HFF-Myc (cell line): ENCODE measurements at regions not wholly inside any gene's neighbourhood (a gene's known extent, or its start where the extent isn't known, plus 50 kb on each side); places are given as distances from the start of the nearest gene placed in this dataset.

ENCODE experiments used
- DNase-seq: peaks from one replicate; pipeline ENCODE4 v3.0.0-alpha.2; 2011; ENCODE audit warnings: low read depth; ENCODE audit errors: extremely low read depth
- H3K4me3 ChIP-seq: replicated peaks from 2 replicates; pipeline ENCODE4 v1.5.1; 2011; ENCODE audit warnings: low read depth, mild to moderate bottlenecking, control low read depth, low read length
- CTCF ChIP-seq: IDR thresholded peaks from 2 replicates; pipeline ENCODE4 v1.5.1; 2012; ENCODE audit warnings: mild to moderate bottlenecking, low read depth, low read length, control low read depth; ENCODE audit errors: missing control alignments

DNA sequence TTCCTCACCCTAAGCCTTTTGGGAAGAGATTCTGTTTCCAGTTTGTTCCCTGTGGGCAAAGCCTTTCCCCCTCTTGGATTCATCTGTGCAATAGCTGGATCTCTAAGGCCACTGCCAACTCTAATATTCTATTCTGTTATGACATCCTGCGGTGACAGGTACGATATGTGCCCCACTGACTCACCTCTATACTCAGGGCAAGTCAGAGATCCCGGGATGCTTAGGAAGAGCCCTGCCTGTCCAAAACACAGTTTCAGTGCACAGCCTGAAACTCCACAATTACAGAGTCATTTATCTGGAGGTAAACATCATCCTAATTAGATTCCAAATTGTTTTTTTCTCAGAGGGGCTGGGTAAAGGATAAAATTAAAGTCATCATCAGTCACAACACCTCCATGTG lies 190.2 kb downstream of the TFCP2L1 start:
- DNase-seq, result no peak
- H3K4me3 ChIP-seq, result no peak overlapping the region
- TF ChIP-seq CTCF, result no peak

DNA sequence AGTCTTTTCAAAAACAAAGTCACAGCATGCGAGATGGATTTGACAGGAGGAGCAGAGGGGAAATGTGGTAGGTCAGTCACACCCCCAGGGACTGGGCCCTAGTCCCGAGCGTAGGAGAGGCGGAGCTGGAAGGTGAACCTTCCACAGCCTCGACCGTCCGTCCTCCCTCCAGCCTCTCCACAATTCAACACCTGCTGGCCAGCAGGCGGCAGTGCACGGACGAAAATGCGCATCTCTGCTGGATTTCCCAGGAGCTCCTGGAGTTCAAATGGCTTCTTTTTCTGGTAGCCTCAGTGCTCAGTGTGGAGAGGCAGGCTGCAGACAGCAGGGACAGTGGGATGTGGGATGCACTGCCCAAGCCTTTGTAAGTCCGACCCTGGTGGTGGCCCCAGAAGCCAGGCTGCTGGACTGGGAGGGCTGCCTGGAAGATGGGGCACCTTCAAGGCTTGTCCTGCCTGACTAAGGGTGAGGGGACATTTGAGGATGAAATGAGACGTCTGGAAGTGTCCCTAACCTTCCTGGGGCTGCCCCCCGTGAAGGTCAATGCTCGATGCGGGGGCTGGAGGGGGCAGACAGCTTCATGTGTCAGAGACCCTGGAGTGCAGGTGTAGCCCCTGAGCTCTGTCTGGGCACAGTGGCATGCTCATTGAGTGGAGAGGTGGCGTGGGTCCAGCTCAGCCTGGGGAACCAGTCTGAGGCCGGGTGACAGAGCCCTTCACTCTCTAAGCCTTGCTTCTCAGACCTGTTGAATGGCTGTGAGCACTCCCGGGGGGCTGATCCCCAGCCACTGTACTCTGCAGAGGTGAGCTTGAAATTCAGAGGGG lies 189.5 kb downstream of the TFCP2L1 start:
- no peak overlapping the region for H3K4me3 ChIP-seq
- peak; percentile 80 for TF ChIP-seq CTCF
- no peak for DNase-seq

DNA sequence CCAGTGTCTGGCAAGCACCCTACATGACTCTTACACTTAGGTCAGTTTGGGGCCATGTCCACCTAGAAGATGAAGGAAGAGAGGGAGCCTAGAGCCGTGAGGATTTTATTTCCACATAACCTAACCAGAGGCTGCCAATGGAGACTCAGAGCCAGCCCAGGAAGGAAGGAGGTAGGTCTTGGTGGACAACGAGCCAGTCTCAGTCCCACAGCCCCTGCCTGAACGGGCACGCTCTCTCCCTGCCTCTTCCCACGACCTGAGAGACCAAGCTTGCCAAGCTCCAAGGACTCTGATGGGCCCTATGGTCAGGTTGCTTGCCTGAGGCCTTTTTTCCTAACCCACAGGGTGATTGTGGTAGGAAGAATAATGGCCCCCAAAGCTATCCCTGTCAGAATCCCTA lies 188.4 kb downstream of the TFCP2L1 start:
- TF ChIP-seq CTCF, result no peak
- H3K4me3 ChIP-seq, result no peak overlapping the region
- DNase-seq, result no peak

GRCh38 chr2:121098556-121098955 lies 186.4 kb downstream of the TFCP2L1 start:
- TF ChIP-seq CTCF, result no peak
- no peak for DNase-seq
- no peak overlapping the region for H3K4me3 ChIP-seq

GRCh38 chr2:121099329-121100290 lies 185.4 kb downstream of the TFCP2L1 start:
- no peak overlapping the region for H3K4me3 ChIP-seq
- peak; percentile 33 for TF ChIP-seq CTCF
- DNase-seq, result no peak

DNA sequence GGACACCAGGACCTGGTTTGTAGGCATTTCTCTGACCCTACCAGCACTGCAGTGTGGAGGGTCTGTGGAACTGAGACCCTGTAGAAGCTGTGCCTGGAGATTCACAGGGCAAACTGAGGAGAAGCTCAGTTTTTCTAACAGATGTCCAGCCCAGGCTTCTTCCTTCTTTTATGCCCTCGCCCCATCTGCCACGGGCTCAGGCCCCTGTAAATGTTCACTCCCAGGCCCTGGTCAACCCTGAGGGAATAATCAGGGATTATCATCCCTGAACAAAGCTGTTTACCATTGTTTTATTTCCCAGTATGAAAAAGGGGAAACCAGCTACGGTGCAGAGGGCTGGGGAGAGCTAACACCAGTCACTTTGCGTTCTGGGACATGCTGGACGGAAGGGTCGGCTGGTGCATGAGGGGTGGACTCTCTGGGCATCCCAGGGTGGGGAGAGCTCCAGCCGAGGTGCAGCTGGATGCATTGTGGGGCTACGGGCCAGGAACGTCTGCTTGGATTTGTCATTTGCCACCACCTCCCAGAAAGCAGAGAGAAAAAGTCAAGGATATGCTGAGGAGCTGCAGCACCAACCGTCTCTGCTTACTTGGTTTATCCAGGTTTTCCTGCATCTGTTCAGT lies 183.8 kb downstream of the TFCP2L1 start:
- DNase-seq, result no peak
- H3K4me3 ChIP-seq, result no peak overlapping the region
- TF ChIP-seq CTCF, result no peak
